Activated CD8-positive, alpha-beta T cell treated with anti-CD3 and anti-CD28 coated beads for 36 hours (primary cell): ENCODE measurements at regions not wholly inside any gene's neighbourhood (a gene's known extent, or its start where the extent isn't known, plus 50 kb on each side); places are given as distances from the start of the nearest gene placed in this dataset.

Source experiments
- ATAC-seq: fragments of 200-7000 bp; cut with Tn5 transposase; one replicate; pipeline ENCODE4 v1.10.0; 2021; ENCODE audit warnings: mild to moderate bottlenecking, moderate library complexity
- CTCF ChIA-PET: fragments of 350-600 bp; sonication (Branson Sonifier 250); formaldehyde crosslinking; loops from one replicate; lab custom pipeline; 2021; ENCODE audit warnings: antibody characterized with exemption; lab: Charles Lee
- POLR2A ChIA-PET: fragments of 350-600 bp; sonication (Branson Sonifier 250); formaldehyde crosslinking; loops from one replicate; lab custom pipeline; 2021; ENCODE audit warnings: antibody characterized with exemption; lab: Charles Lee
- DNase-seq: peaks from one replicate; pipeline ENCODE4 v3.0.0-alpha.2; 2020
- H3K27ac Mint-ChIP-seq: one replicate; pipeline ENCODE4 v1.8.0; 2021; ENCODE audit warnings: mild to moderate bottlenecking, mixed read lengths
- H3K27me3 Mint-ChIP-seq: one replicate; pipeline ENCODE4 v1.8.0; 2021; ENCODE audit warnings: mixed read lengths
- H3K36me3 Mint-ChIP-seq: one replicate; pipeline ENCODE4 v1.8.0; 2021; ENCODE audit warnings: low read depth, mixed read lengths
- H3K4me1 Mint-ChIP-seq: one replicate; pipeline ENCODE4 v1.8.0; 2021; ENCODE audit warnings: low read depth, mixed read lengths
- H3K4me3 Mint-ChIP-seq: one replicate; pipeline ENCODE4 v1.8.0; 2021; ENCODE audit warnings: mild to moderate bottlenecking, moderate library complexity, mixed read lengths
- H3K9me3 Mint-ChIP-seq: one replicate; pipeline ENCODE4 v1.8.0; 2021; ENCODE audit warnings: mixed read lengths
- intact Hi-C: fragments of 100-400 bp; cut with micrococcal nuclease; formaldehyde crosslinking; loops from one replicate; pipeline ENCODE4 v1.10.0; 2022
- TF ChIP-seq, protein P1 (sequence below): fragments of 200-600 bp; IDR thresholded peaks from one replicate; pipeline ENCODE4 v1.8.0; 2022; ENCODE audit warnings: antibody characterized with exemption, mild to moderate bottlenecking

DNA sequence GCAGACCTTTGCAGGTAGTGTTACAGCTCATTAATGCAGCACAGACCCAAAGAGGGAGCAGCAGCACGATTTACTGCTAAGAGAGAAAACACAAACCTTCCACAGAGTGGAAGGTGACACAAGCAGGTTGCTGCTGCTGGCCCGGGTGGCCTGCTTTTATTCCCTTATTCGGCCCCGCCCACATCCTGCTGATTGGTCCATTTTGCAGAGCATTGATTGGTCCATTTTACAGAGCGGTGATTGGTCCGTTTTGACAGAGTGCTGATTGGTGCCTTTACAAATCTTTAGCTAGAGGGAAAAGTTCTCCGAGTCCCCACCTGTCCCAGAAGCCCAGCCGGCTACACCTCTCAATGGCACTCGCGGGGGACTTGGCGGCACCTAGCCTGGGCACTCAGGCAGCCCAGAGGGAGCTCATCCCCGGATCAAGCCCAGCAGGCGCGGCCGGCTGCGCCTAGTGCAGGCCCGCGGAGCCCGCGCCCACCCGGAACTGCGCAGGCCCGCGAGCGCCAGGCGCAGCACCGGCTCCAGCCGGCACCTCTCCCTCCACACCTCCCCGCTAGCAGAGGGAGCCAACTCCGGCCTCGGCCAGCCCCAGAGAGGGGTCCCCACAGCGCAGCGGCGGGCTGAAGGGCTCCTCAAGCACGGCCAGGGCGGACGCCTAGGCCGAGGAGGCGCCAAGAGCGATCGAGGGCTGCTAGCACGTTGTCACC is 825.6 kb upstream of the HS6ST1 start:
- Mint-ChIP-seq H3K27me3 (peaks cover 2% of the 10 kb centered on the region), H3K4me3 (no peak overlapping the region), H3K36me3 (no peaks in the 10 kb centered on the region), H3K9me3 (no peaks in the 10 kb centered on the region), H3K27ac (no peak overlapping the region), H3K4me1 (no peaks in the 10 kb centered on the region)
- ATAC-seq (no peak), DNase-seq (no peak)
- ChIA-PET CTCF (no interaction called here), POLR2A (no interaction called here)
- intact Hi-C loops, result no loop called here
- TF ChIP-seq, protein P1, sequence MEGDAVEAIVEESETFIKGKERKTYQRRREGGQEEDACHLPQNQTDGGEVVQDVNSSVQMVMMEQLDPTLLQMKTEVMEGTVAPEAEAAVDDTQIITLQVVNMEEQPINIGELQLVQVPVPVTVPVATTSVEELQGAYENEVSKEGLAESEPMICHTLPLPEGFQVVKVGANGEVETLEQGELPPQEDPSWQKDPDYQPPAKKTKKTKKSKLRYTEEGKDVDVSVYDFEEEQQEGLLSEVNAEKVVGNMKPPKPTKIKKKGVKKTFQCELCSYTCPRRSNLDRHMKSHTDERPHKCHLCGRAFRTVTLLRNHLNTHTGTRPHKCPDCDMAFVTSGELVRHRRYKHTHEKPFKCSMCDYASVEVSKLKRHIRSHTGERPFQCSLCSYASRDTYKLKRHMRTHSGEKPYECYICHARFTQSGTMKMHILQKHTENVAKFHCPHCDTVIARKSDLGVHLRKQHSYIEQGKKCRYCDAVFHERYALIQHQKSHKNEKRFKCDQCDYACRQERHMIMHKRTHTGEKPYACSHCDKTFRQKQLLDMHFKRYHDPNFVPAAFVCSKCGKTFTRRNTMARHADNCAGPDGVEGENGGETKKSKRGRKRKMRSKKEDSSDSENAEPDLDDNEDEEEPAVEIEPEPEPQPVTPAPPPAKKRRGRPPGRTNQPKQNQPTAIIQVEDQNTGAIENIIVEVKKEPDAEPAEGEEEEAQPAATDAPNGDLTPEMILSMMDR, result no peak

DNA sequence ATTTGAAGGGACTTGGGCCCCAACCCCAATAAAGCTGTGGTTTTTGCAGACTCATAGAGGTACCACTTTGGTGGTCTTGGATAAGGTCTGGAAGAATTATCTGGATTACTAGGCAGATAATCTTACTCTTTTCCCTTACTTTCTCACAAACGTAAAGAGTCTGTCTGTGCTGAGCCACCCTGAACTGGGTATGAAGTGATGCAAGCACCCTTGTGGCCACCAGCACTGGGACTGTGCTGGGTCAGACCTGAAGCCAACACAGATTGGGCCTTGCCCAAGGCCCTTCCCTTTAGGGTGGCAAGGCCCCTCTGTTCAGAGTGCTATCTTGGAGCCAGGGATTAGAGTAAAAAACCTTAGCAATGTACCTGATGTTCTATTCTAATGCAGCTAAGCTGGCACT is 827.0 kb upstream of the RAB6C start:
- no peak overlapping the region for H3K4me3 Mint-ChIP-seq
- H3K27ac Mint-ChIP-seq, result no peak overlapping the region
- peaks cover 2% of the 10 kb centered on the region for H3K27me3 Mint-ChIP-seq
- no peak for DNase-seq
- no peak for ATAC-seq
- POLR2A ChIA-PET, result no interaction called here
- intact Hi-C loops, result no loop called here
- no peaks in the 10 kb centered on the region for H3K4me1 Mint-ChIP-seq
- H3K9me3 Mint-ChIP-seq, result peaks cover 5% of the 10 kb centered on the region
- H3K36me3 Mint-ChIP-seq, result no peaks in the 10 kb centered on the region
- TF ChIP-seq, protein P1, result no peak
- CTCF ChIA-PET, result no interaction called here

GRCh38 chr2:129160879-129161278 is 818.6 kb upstream of the RAB6C start:
- DNase-seq (no peak), ATAC-seq (no peak)
- no peak overlapping the region for H3K4me3 Mint-ChIP-seq
- POLR2A ChIA-PET, result no interaction called here
- H3K27me3 Mint-ChIP-seq, result no peaks in the 10 kb centered on the region
- H3K4me1 Mint-ChIP-seq, result no peaks in the 10 kb centered on the region
- intact Hi-C loops, result no loop called here
- TF ChIP-seq, protein P1, result no peak
- CTCF ChIA-PET, result no interaction called here
- H3K36me3 Mint-ChIP-seq, result no peaks in the 10 kb centered on the region
- no peaks in the 10 kb centered on the region for H3K9me3 Mint-ChIP-seq
- no peak overlapping the region for H3K27ac Mint-ChIP-seq

GRCh38 chr2:129164220-129164949 is 815.1 kb upstream of the RAB6C start:
- DNase-seq (no peak), ATAC-seq (no peak)
- TF ChIP-seq, protein P1, result no peak
- CTCF ChIA-PET, result no interaction called here
- H3K36me3 Mint-ChIP-seq, result no peaks in the 10 kb centered on the region
- H3K4me1 Mint-ChIP-seq, result no peaks in the 10 kb centered on the region
- no peaks in the 10 kb centered on the region for H3K9me3 Mint-ChIP-seq
- POLR2A ChIA-PET, result no interaction called here
- H3K27me3 Mint-ChIP-seq, result no peaks in the 10 kb centered on the region
- no peak overlapping the region for H3K27ac Mint-ChIP-seq
- H3K4me3 Mint-ChIP-seq, result no peak overlapping the region
- intact Hi-C loops, result no loop called here

DNA sequence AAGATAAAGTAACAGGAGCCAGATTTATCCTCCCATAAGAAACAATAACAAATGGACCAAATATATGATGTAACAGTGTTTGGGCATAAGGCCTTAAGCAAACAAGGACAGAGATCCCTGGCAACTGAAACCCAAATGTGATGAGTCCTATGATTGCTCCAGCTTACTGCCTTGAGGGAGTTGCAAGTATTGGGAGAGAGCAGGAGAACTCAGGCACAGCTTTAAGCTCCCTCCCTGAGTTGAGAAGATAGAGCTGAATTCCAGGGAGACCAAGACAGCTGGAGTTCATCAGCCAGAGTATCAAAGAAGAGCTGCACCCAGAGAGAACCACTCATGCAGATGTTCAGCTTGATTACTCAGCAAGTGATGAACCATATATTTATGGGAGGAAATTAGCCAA is 814.5 kb upstream of the RAB6C start:
- no peak overlapping the region for H3K4me3 Mint-ChIP-seq
- intact Hi-C loops, result no loop called here
- TF ChIP-seq, protein P1, result no peak
- no peak overlapping the region for H3K27ac Mint-ChIP-seq
- ATAC-seq, result no peak
- no peaks in the 10 kb centered on the region for H3K27me3 Mint-ChIP-seq
- no peaks in the 10 kb centered on the region for H3K36me3 Mint-ChIP-seq
- ChIA-PET CTCF (no interaction called here), POLR2A (no interaction called here)
- no peak for DNase-seq
- no peaks in the 10 kb centered on the region for H3K4me1 Mint-ChIP-seq
- H3K9me3 Mint-ChIP-seq, result no peaks in the 10 kb centered on the region
